ENCODE measurements at regions not wholly inside any gene's neighbourhood (a gene's known extent, or its start where the extent isn't known, plus 50 kb on each side); places are given as distances from the start of the nearest gene placed in this dataset.

DNA sequence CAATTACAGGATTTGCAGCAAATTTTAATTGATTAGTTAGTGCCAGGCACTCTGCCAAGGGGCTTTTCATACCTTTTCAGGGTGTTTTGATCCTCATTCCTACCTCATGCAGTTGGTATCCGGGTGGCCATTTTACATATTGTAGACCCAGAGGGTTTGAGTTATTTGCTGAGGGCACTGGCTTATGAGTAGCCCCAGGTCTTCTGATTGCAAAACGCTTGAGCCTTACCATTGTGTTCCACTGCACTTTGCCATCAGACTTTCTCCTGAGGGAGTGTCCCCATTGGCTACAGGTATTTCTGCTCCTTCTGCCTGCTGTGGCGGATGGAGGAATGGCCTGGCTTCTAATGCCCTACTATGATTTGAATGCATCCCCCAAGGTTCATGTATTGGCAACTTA, 257.8 kb upstream of the CRY1 start:
- no peaks in the 10 kb centered on the region for H3K36me3 ChIP-seq (replicated peaks in 1 of 2; ENCODE audit: insufficient read depth in 1 of 2, low read depth in 2 of 2)
- TF ChIP-seq, protein P1, sequence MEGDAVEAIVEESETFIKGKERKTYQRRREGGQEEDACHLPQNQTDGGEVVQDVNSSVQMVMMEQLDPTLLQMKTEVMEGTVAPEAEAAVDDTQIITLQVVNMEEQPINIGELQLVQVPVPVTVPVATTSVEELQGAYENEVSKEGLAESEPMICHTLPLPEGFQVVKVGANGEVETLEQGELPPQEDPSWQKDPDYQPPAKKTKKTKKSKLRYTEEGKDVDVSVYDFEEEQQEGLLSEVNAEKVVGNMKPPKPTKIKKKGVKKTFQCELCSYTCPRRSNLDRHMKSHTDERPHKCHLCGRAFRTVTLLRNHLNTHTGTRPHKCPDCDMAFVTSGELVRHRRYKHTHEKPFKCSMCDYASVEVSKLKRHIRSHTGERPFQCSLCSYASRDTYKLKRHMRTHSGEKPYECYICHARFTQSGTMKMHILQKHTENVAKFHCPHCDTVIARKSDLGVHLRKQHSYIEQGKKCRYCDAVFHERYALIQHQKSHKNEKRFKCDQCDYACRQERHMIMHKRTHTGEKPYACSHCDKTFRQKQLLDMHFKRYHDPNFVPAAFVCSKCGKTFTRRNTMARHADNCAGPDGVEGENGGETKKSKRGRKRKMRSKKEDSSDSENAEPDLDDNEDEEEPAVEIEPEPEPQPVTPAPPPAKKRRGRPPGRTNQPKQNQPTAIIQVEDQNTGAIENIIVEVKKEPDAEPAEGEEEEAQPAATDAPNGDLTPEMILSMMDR (IDR thresholded peaks at IDR 0.05): no peak
- no peak for TF ChIP-seq POLR2A (IDR thresholded peaks at IDR 0.05)
- H3K4me3 ChIP-seq: no peak overlapping the region
- 63 to 76% methylated on average over 3 of the region's 3 CpGs for WGBS, 2 donors
- intact Hi-C loops (cut with DNase I): no loop called here
- no peaks in the 10 kb centered on the region for H3K4me1 ChIP-seq
- ATAC-seq (no peak), DNase-seq (no peak)
- H3K9me3 ChIP-seq: no peaks in the 10 kb centered on the region
- no peaks in the 10 kb centered on the region for H3K27me3 ChIP-seq
- no peak overlapping the region for H3K27ac ChIP-seq

DNA sequence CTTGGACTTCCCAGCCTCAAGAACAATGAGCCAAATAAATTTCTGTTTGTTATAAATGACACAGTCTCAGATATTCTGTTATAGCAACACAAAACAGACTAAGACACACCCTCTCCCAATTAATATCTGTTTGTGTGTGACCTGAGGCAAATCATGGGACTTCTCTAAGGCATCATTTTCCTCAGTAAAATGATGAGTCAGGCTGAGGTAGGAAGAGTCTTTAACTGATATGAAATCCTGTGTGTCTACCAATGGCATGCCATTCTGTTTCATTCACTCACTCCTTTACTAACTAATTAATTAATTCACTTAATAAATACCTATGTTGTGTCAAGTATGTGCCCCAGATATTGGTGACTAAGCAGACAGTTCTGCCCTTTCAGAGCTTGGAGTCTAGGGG, 258.4 kb upstream of the CRY1 start:
- no peak for ATAC-seq
- DNase-seq: no peak
- intact Hi-C loops (cut with DNase I): no loop called here
- no peaks in the 10 kb centered on the region for H3K4me1 ChIP-seq
- H3K27me3 ChIP-seq: no peaks in the 10 kb centered on the region
- H3K4me3 ChIP-seq: no peak overlapping the region
- no peak for TF ChIP-seq POLR2A (IDR thresholded peaks at IDR 0.05)
- TF ChIP-seq, protein P1 (IDR thresholded peaks at IDR 0.05): no peak
- H3K36me3 ChIP-seq (replicated peaks in 1 of 2; ENCODE audit: insufficient read depth in 1 of 2, low read depth in 2 of 2): no peaks in the 10 kb centered on the region
- no peaks in the 10 kb centered on the region for H3K9me3 ChIP-seq
- no peak overlapping the region for H3K27ac ChIP-seq

DNA sequence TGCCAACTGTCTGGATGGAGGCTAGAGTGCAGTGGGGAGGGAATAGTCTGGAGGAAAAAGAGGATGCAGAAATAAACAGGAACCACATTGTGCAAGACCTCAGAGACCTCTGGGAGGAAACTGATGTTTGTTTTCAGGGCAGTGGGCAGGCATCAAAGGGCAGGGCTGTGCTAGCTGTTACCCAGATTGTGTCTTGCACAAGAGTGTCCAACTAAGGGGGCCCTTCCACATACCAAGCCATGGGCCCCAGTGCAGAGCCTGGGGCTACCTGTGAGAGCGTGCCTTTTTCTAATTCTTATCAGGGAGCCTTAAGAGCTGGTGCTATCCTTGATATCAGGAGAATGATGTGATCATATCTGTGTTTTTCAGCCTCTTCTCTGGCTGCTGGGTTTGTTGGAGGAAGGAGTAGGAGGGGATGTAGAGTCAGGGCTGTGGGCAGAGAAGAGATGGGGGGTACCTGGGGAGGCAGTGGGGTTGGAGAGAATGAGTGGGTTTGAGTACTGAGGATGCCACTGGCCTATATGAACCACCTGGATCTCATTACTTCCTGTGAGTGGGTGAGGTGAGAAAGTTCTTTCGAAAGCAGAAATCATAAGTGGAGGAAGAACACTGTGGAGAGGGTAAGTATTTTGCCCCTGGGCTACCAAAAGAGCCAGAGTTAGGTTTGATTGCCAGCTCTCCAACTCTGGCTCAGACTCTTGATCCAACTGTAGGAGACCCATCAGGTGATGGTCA, 259.2 kb upstream of the CRY1 start:
- Histone ChIP-seq H3K27ac (no peak overlapping the region), H3K9me3 (no peaks in the 10 kb centered on the region), H3K27me3 (no peaks in the 10 kb centered on the region), H3K4me1 (no peaks in the 10 kb centered on the region), H3K4me3 (no peak overlapping the region), H3K36me3 (replicated peaks in 1 of 2; ENCODE audit: insufficient read depth in 1 of 2, low read depth in 2 of 2) (no peaks in the 10 kb centered on the region)
- DNase-seq (peak in 1 of 4 donors; percentile 16), ATAC-seq (no peak)
- 62 to 74% methylated on average over 2 of the region's 2 CpGs for WGBS, 2 donors
- intact Hi-C loops (cut with DNase I): no loop called here
- TF ChIP-seq, protein P1 (IDR thresholded peaks at IDR 0.05): no peak
- no peak for TF ChIP-seq POLR2A (IDR thresholded peaks at IDR 0.05)

DNA sequence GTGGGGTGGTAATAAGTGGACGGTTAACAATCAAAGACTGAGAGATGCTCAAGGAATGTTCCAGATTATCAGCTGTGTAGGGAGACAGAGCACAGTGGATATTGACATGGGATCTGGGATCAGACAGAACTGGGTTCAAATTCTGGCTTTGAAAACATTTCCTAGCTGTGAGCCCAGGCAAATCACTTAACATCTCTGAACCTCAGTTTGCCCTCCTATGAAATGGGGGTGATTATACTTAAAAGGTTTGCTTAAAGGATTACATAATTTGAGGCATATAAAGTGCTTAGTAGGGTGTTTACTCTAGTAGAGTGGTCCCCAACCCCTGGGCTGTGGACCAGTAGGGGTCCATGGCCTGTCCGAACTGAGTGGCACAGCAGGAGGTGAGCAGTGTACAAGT, 260.0 kb upstream of the CRY1 start:
- intact Hi-C loops (cut with DNase I): no loop called here

More for the DNA sequence above, 260.0 kb upstream of the CRY1 start:
- WGBS, 2 donors: 90 to 92% methylated on average over 2 of the region's 2 CpGs
- H3K27me3 ChIP-seq: no peaks in the 10 kb centered on the region
- ATAC-seq: no peak
- H3K9me3 ChIP-seq: no peaks in the 10 kb centered on the region
- H3K4me3 ChIP-seq: no peak overlapping the region
- no peaks in the 10 kb centered on the region for H3K36me3 ChIP-seq (replicated peaks in 1 of 2; ENCODE audit: insufficient read depth in 1 of 2, low read depth in 2 of 2)
- no peak for TF ChIP-seq POLR2A (IDR thresholded peaks at IDR 0.05)
- TF ChIP-seq, protein P1 (IDR thresholded peaks at IDR 0.05): no peak
- H3K27ac ChIP-seq: no peak overlapping the region
- DNase-seq: no peak
- no peaks in the 10 kb centered on the region for H3K4me1 ChIP-seq

All from body of pancreas (tissue), 4 donors.